OCI-LY7 (cell line): ENCODE measurements at regions not wholly inside any gene's neighbourhood (a gene's known extent, or its start where the extent isn't known, plus 50 kb on each side); places are given as distances from the start of the nearest gene placed in this dataset.

Source experiments
- BruUV-seq: library from RNA; stranded (reverse); fragments of 400-500 nt; replicated peaks from 2 replicates; lab custom pipeline; 2021; lab: Mats Ljungman, UMichigan
- CTCF ChIA-PET: fragments of 300-600 bp; sonication (Branson Sonifier 250); formaldehyde crosslinking; loops from one replicate; lab custom pipeline; 2022; ENCODE audit warnings: antibody characterized with exemption; ENCODE audit not compliant: unreplicated experiment; lab: Charles Lee
- POLR2A ChIA-PET: fragments of 300-600 bp; sonication (Branson Sonifier 250); formaldehyde crosslinking; loops from one replicate; lab custom pipeline; 2022; ENCODE audit warnings: antibody characterized with exemption; lab: Charles Lee
- DNase-seq: peaks from one replicate; pipeline ENCODE4 v3.0.0-alpha.2; 2015; ENCODE audit warnings: low spot score
- H2AFZ ChIP-seq: fragments of 200-600 bp; sonication (generic), shearing (Covaris generic); 2 replicates; pipeline ENCODE4 v1.6.1; 2014; ENCODE audit warnings: mild to moderate bottlenecking, antibody characterized with exemption, low read length, moderate library complexity
- H3K27ac ChIP-seq: fragments of 200-600 bp; sonication (generic); 2 replicates; pipeline ENCODE4 v1.5.1; 2014; ENCODE audit warnings: mixed run types, low read depth, mild to moderate bottlenecking, moderate library complexity, low read length, inconsistent platforms; ENCODE audit not compliant: poor library complexity, severe bottlenecking
- H3K36me3 ChIP-seq: fragments of 200-600 bp; sonication (generic); 2 replicates; pipeline ENCODE4 v1.6.1; 2014; ENCODE audit warnings: mild to moderate bottlenecking, antibody characterized with exemption, low read length, moderate library complexity, mixed read lengths; ENCODE audit not compliant: insufficient read depth
- H3K4me1 ChIP-seq: fragments of 200-600 bp; sonication (generic); 2 replicates; pipeline ENCODE4 v1.5.1; 2014; ENCODE audit warnings: mild to moderate bottlenecking, low read length; ENCODE audit not compliant: insufficient read depth, poor library complexity, severe bottlenecking
- H3K4me2 ChIP-seq: fragments of 200-600 bp; sonication (generic); 2 replicates; pipeline ENCODE4 v1.6.1; 2014; ENCODE audit warnings: mild to moderate bottlenecking, low read length
- H3K4me3 ChIP-seq: fragments of 200-600 bp; sonication (generic); 2 replicates; pipeline ENCODE4 v1.5.1; 2014; ENCODE audit warnings: mild to moderate bottlenecking, low read depth, low read length; ENCODE audit not compliant: poor library complexity, severe bottlenecking
- H3K79me2 ChIP-seq: fragments of 200-600 bp; sonication (generic); 2 replicates; pipeline ENCODE4 v1.6.1; 2016; ENCODE audit warnings: low read depth, mild to moderate bottlenecking, low read length, moderate library complexity, mixed read lengths; ENCODE audit not compliant: insufficient read depth
- H3K9me2 ChIP-seq: fragments of 200-600 bp; sonication (generic); 2 replicates; pipeline ENCODE4 v1.6.1; 2016; ENCODE audit warnings: mild to moderate bottlenecking, low read length, mixed read lengths; ENCODE audit not compliant: insufficient read depth
- H3K9me3 ChIP-seq: fragments of 200-600 bp; sonication (generic); 2 replicates; pipeline ENCODE4 v1.6.1; 2014; ENCODE audit warnings: mild to moderate bottlenecking, mixed run types, low read length, mixed read lengths
- H4K20me1 ChIP-seq: fragments of 200-600 bp; sonication (generic); 2 replicates; pipeline ENCODE4 v1.6.1; 2014; ENCODE audit warnings: mild to moderate bottlenecking, antibody characterized with exemption, low read length, moderate library complexity, mixed read lengths; ENCODE audit not compliant: insufficient read depth
- EZH2phosphoT487 ChIP-seq: fragments of 200-600 bp; sonication (generic); IDR thresholded peaks from 2 replicates; pipeline ENCODE4 v1.6.1; 2018; ENCODE audit warnings: low read depth, borderline replicate concordance, mild to moderate bottlenecking, mixed run types, antibody characterized with exemption, low read length, moderate library complexity, mixed read lengths
- intact Hi-C: fragments of 100-400 bp; cut with micrococcal nuclease; formaldehyde crosslinking; loops from one replicate; pipeline ENCODE4 v1.10.0; 2022; ENCODE audit not compliant: unreplicated experiment
- TF ChIP-seq, protein P1 (sequence below): fragments of 200-600 bp; sonication (generic); conservative IDR thresholded peaks from 2 replicates; pipeline ENCODE4 v1.5.1; 2014; ENCODE audit warnings: mild to moderate bottlenecking, antibody characterized with exemption, low read length, moderate library complexity, mixed read lengths

DNA sequence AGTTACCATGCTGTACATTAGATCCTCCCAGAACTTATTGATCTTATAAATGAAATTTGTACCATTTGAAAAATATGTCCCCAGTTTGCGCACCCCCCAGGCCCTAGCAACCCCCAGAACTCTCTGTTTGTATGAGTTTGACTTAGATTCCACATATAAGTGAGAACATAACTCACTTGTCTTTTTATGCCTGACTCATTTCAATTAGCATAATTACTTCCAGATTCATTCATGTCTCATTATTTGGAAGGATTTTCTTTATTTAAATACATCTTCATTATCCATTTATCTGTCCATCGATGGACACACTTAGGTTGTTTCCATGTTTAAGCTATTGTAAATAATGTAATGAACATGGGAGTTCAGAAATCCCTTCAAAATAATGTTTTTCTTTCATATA is 705.9 kb downstream of the CCDC85A start:
- Histone ChIP-seq H4K20me1 (no peaks in the 10 kb centered on the region), H3K4me3 (no peak overlapping the region), H3K4me2 (no peak overlapping the region), H3K4me1 (no peaks in the 10 kb centered on the region), H3K79me2 (no peaks in the 10 kb centered on the region), H3K27ac (no peak overlapping the region), H2AFZ (no peak overlapping the region), H3K9me3 (no peaks in the 10 kb centered on the region), H3K9me2 (no peaks in the 10 kb centered on the region), H3K36me3 (no peaks in the 10 kb centered on the region)
- ChIA-PET CTCF (no interaction called here), POLR2A (no interaction called here)
- intact Hi-C loops: no loop called here
- DNase-seq: no peak
- BruUV-seq: no TSS peak
- TF ChIP-seq EZH2phosphoT487: no peak
- TF ChIP-seq, protein P1, sequence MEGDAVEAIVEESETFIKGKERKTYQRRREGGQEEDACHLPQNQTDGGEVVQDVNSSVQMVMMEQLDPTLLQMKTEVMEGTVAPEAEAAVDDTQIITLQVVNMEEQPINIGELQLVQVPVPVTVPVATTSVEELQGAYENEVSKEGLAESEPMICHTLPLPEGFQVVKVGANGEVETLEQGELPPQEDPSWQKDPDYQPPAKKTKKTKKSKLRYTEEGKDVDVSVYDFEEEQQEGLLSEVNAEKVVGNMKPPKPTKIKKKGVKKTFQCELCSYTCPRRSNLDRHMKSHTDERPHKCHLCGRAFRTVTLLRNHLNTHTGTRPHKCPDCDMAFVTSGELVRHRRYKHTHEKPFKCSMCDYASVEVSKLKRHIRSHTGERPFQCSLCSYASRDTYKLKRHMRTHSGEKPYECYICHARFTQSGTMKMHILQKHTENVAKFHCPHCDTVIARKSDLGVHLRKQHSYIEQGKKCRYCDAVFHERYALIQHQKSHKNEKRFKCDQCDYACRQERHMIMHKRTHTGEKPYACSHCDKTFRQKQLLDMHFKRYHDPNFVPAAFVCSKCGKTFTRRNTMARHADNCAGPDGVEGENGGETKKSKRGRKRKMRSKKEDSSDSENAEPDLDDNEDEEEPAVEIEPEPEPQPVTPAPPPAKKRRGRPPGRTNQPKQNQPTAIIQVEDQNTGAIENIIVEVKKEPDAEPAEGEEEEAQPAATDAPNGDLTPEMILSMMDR: no peak

DNA sequence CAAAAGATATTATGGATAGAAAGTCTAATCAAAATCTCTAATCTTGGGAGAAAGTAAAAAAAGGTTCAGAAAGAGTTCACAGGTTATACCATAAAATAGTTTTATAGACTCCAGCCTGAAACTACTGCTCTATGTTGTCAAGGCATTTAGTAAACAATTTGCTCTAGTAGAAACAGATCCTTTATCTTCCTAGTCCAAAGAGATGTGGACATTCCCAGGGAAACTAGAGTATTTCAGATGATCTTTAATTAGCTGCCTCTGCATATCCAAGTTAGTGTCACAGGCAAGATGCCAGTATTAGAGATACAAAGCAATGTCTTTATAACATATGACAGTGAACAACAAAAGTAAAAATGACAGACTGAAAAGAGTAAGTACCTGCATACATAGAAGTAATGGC is 708.6 kb downstream of the CCDC85A start:
- CTCF ChIA-PET: no interaction called here
- H3K79me2 ChIP-seq: no peaks in the 10 kb centered on the region
- H3K27ac ChIP-seq: no peak overlapping the region
- intact Hi-C loops: no loop called here
- H4K20me1 ChIP-seq: no peaks in the 10 kb centered on the region
- H3K9me2 ChIP-seq: no peaks in the 10 kb centered on the region
- H3K36me3 ChIP-seq: no peaks in the 10 kb centered on the region
- no peak overlapping the region for H3K4me3 ChIP-seq
- no peaks in the 10 kb centered on the region for H3K9me3 ChIP-seq
- BruUV-seq: no TSS peak
- TF ChIP-seq EZH2phosphoT487: no peak
- TF ChIP-seq, protein P1: no peak
- H3K4me1 ChIP-seq: no peaks in the 10 kb centered on the region
- H3K4me2 ChIP-seq: no peak overlapping the region
- no peak overlapping the region for H2AFZ ChIP-seq
- POLR2A ChIA-PET: no interaction called here
- DNase-seq: no peak

DNA sequence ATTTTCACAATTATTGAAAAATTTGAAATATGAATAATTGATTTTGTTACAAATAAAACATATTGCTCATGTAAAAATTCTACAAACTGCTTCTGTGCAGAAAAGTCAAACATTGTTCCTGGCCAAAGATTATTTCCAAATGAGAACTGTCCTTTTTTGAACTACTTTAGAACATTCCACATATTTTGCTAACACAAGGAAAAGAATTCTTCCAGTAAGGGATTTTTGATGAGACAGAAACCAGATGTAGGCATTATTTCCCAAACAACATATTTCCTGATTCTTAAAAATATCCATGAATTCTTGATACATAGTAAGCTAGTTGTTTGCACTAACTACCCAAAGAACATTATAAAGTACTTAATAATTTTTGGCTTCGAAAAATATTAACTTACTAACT is 715.2 kb downstream of the CCDC85A start:
- ChIA-PET POLR2A (interaction anchor here (0.6 kb wide), 1 partner anchor 44 kb away, joined by 4 read pairs; no protein-coding TSS in a partner anchor), CTCF (no interaction called here)

More for the DNA sequence above, 715.2 kb downstream of the CCDC85A start:
- Histone ChIP-seq H3K36me3 (no peaks in the 10 kb centered on the region), H2AFZ (no peak overlapping the region), H4K20me1 (no peaks in the 10 kb centered on the region), H3K9me3 (no peaks in the 10 kb centered on the region), H3K4me1 (no peaks in the 10 kb centered on the region), H3K4me2 (no peak overlapping the region), H3K79me2 (no peaks in the 10 kb centered on the region), H3K9me2 (no peaks in the 10 kb centered on the region), H3K27ac (no peak overlapping the region), H3K4me3 (no peak overlapping the region)
- intact Hi-C loops: no loop called here
- no TSS peak for BruUV-seq
- no peak for DNase-seq
- TF ChIP-seq, protein P1: no peak
- TF ChIP-seq EZH2phosphoT487: no peak
